Mesendoderm (in vitro differentiated cells): ENCODE measurements at regions not wholly inside any gene's neighbourhood (a gene's known extent, or its start where the extent isn't known, plus 50 kb on each side); places are given as distances from the start of the nearest gene placed in this dataset.
A peak's percentile ranks its signal among the peaks of the same experiment; 100 is the strongest.

ENCODE experiments used
- DNase-seq: peaks from one replicate; pipeline ENCODE4 v3.0.0; 2013
- H2AK5ac ChIP-seq: 2 replicates; pipeline ENCODE4 v1.6.1; 2013; ENCODE audit warnings: low read length, inconsistent platforms
- H2BK120ac ChIP-seq: 2 replicates; pipeline ENCODE4 v1.6.1; 2013; ENCODE audit warnings: low read depth, mild to moderate bottlenecking, low read length, moderate library complexity, mixed read lengths
- H2BK15ac ChIP-seq: replicated peaks from 2 replicates; pipeline ENCODE4 v1.6.1; 2013; ENCODE audit warnings: low read depth, mild to moderate bottlenecking, moderate library complexity
- H2BK5ac ChIP-seq: 2 replicates; pipeline ENCODE4 v1.6.1; 2013; ENCODE audit warnings: low read length, inconsistent platforms
- H3K18ac ChIP-seq: 2 replicates; pipeline ENCODE4 v1.6.1; 2013; ENCODE audit warnings: mild to moderate bottlenecking, low read length, mixed read lengths
- H3K23ac ChIP-seq: one replicate; pipeline ENCODE4 v1.6.1; 2013; ENCODE audit warnings: low read length
- H3K27ac ChIP-seq: 2 replicates; pipeline ENCODE4 v1.5.1; 2013; ENCODE audit warnings: low read depth, mild to moderate bottlenecking, inconsistent platforms, low read length, moderate library complexity
- H3K27me3 ChIP-seq: 2 replicates; pipeline ENCODE4 v1.6.1; 2013; ENCODE audit warnings: low read length, control low read depth, mild to moderate bottlenecking, inconsistent platforms; ENCODE audit not compliant: insufficient read depth, poor library complexity
- H3K36me3 ChIP-seq: 2 replicates; pipeline ENCODE4 v1.6.1; 2013; ENCODE audit warnings: low read length, inconsistent platforms; ENCODE audit not compliant: control insufficient read depth, insufficient read depth
- H3K4ac ChIP-seq: one replicate; pipeline ENCODE4 v1.6.1; 2013; ENCODE audit warnings: low read depth, mild to moderate bottlenecking, low read length, moderate library complexity
- H3K4me1 ChIP-seq: 2 replicates; pipeline ENCODE4 v1.6.1; 2013; ENCODE audit warnings: low read depth, low read length, inconsistent platforms; ENCODE audit not compliant: control insufficient read depth
- H3K4me2 ChIP-seq: 2 replicates; pipeline ENCODE4 v1.6.1; 2013; ENCODE audit warnings: low read length
- H3K4me3 ChIP-seq: 2 replicates; pipeline ENCODE4 v1.5.1; 2013; ENCODE audit warnings: mild to moderate bottlenecking, low read length
- H3K56ac ChIP-seq: one replicate; pipeline ENCODE4 v1.6.1; 2013; ENCODE audit warnings: low read length
- H3K79me1 ChIP-seq: 2 replicates; pipeline ENCODE4 v1.6.1; 2013; ENCODE audit warnings: low read length, inconsistent platforms
- H3K79me2 ChIP-seq: 2 replicates; pipeline ENCODE4 v1.6.1; 2013; ENCODE audit warnings: mild to moderate bottlenecking, low read length; ENCODE audit not compliant: control insufficient read depth, insufficient read depth
- H3K9ac ChIP-seq: 2 replicates; pipeline ENCODE4 v1.6.1; 2013; ENCODE audit warnings: low read length, inconsistent platforms
- H4K5ac ChIP-seq: one replicate; pipeline ENCODE4 v1.6.1; 2013; ENCODE audit warnings: low read length
- H4K8ac ChIP-seq: one replicate; pipeline ENCODE4 v1.6.1; 2013; ENCODE audit warnings: low read depth, mild to moderate bottlenecking, control low read depth, low read length, moderate library complexity
- WGBS: extraction: QIAGEN DNeasy Blood & Tissue Kit; methylation state at CpG from one replicate; pipeline ENCODE4 v1.1.7; 2013; ENCODE audit warnings: low lambda C conversion rate, missing lambda C conversion rate; ENCODE audit not compliant: insufficient coverage; ENCODE audit errors: extremely low coverage; 5-methylcytosine and 5-hydroxymethylcytosine counted together

DNA sequence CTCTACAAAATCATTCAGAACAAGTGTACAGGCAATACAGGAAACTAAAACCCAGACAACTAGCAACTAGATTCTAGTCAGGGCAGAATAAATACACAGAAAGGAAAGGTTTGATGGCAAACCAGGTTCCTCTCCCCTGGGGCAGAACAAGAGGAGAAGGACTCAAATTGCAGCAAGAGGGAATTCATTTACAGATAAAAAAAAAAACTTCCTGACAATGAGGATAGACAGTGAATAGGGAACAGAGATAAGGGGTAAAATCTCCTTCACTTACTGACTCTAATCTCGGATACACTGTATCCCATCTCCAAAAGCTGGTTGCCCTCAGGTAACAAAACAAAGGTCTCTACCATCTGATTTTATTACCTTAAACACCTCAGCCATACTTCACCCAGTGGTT is 244.0 kb downstream of the SEC61B start:
- no peak overlapping the region for H4K5ac ChIP-seq
- no peaks in the 10 kb centered on the region for H3K79me2 ChIP-seq
- no peak overlapping the region for H4K8ac ChIP-seq
- no peak overlapping the region for H3K4ac ChIP-seq
- no peaks in the 10 kb centered on the region for H3K36me3 ChIP-seq
- no peak overlapping the region for H2BK15ac ChIP-seq
- no peak overlapping the region for H2AK5ac ChIP-seq
- H3K18ac ChIP-seq: no peak overlapping the region
- H3K4me2 ChIP-seq: no peak overlapping the region
- H2BK5ac ChIP-seq: no peak overlapping the region
- no peak overlapping the region for H3K4me3 ChIP-seq
- no peak overlapping the region for H3K27ac ChIP-seq
- H2BK120ac ChIP-seq: no peak overlapping the region
- no peaks in the 10 kb centered on the region for H3K79me1 ChIP-seq
- no CpG with 5 or more reads among the region's 1 CpG for WGBS
- H3K27me3 ChIP-seq: no peaks in the 10 kb centered on the region
- no peak overlapping the region for H3K9ac ChIP-seq
- H3K4me1 ChIP-seq: peaks cover 4% of the 10 kb centered on the region
- no peak overlapping the region for H3K56ac ChIP-seq
- no peak overlapping the region for H3K23ac ChIP-seq
- peak; percentile 41 for DNase-seq

DNA sequence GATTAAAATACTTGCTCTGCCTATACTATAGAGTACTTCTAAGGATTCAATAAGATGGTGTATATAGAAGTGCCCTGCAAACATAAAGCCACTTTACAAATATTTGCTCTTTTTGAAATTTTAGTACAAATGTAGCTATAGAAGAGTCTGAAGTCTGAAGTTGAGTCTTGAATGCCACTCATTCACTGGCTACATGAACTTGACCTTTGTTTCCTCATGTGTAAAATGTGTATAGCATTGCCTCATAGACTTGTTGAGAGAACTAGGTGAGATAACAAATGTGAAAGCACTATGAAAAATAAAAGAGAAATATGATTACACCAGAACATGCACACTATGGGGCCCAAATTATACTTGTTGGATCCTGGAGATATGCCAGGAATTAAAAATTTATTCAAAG is 244.7 kb downstream of the SEC61B start:
- Histone ChIP-seq H2BK15ac (no peak overlapping the region), H3K79me2 (no peaks in the 10 kb centered on the region), H3K79me1 (no peaks in the 10 kb centered on the region), H3K18ac (no peak overlapping the region), H3K23ac (no peak overlapping the region), H2BK5ac (no peak overlapping the region), H4K8ac (no peak overlapping the region), H3K27me3 (no peaks in the 10 kb centered on the region), H2BK120ac (no peak overlapping the region), H3K4ac (no peak overlapping the region), H3K4me2 (no peak overlapping the region), H3K9ac (no peak overlapping the region), H3K36me3 (no peaks in the 10 kb centered on the region), H3K4me3 (no peak overlapping the region), H3K56ac (no peak overlapping the region), H3K4me1 (peaks cover 4% of the 10 kb centered on the region), H3K27ac (no peak overlapping the region), H2AK5ac (no peak overlapping the region), H4K5ac (no peak overlapping the region)
- no peak for DNase-seq

DNA sequence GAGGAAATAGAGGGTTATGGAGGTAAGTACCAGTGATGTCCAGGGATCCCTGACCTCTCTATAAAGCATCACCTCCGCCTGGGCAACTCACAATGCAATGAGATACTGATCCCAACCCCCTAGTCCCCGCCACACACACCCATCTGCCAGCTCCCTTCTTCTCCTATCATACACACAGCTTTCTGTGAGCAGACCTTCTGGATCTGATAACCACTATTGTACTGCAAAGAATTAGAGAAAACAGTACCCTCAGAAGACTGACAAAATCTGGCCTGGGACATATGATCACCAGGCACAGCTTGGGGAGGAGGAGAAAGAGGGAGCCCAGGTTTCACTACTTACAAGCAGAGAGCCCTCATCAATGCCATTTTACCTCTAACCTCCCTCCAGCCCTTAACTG is 249.0 kb downstream of the SEC61B start:
- H3K79me1 ChIP-seq: no peaks in the 10 kb centered on the region
- no peak overlapping the region for H3K4ac ChIP-seq
- H2BK15ac ChIP-seq: no peak overlapping the region
- no peaks in the 10 kb centered on the region for H3K79me2 ChIP-seq
- H4K8ac ChIP-seq: no peak overlapping the region
- H3K4me1 ChIP-seq: no peaks in the 10 kb centered on the region
- H3K4me2 ChIP-seq: no peak overlapping the region
- no peak overlapping the region for H3K9ac ChIP-seq
- H3K23ac ChIP-seq: no peak overlapping the region
- H3K27ac ChIP-seq: no peak overlapping the region
- H3K18ac ChIP-seq: no peak overlapping the region
- DNase-seq: no peak
- no peaks in the 10 kb centered on the region for H3K36me3 ChIP-seq
- no peak overlapping the region for H4K5ac ChIP-seq
- H2BK120ac ChIP-seq: no peak overlapping the region
- H3K27me3 ChIP-seq: no peaks in the 10 kb centered on the region
- no peak overlapping the region for H2AK5ac ChIP-seq
- no CpG with 5 or more reads among the region's 2 CpGs for WGBS
- H3K4me3 ChIP-seq: no peak overlapping the region
- H3K56ac ChIP-seq: no peak overlapping the region
- no peak overlapping the region for H2BK5ac ChIP-seq

DNA sequence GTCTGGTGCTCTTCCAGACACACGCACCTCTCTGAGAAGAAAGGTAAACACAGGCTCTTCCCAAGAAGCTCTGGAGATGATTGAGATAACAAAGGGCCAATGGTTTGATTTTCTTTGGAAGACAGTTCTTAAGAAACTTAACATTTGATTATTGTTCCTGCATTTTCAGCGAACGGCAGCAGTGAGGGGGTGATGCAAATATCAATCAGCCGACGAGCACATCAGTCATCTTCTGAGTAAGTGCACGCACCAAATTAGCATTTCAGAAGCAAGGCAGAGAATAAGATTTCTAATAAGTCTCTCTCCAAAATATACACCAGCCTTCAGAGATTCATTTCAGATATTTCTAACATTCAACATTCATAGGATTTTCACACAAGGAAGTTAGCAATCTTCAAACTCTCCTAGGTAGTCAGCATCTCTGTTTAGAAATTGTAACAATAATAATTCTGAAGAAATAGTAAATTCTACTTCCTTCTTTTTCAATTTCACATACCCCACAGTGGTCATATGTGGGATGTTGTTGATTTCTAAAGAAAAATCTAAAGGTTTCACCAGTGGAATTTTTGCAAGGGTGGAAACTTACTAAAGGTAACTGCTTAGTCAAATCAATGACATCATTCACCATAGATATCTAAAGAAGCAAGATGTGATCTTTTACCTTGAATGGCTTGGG is 250.3 kb downstream of the SEC61B start:
- no peak overlapping the region for H3K4me3 ChIP-seq
- H3K27ac ChIP-seq: no peak overlapping the region
- H2AK5ac ChIP-seq: no peak overlapping the region
- no peak overlapping the region for H3K9ac ChIP-seq
- H3K4me1 ChIP-seq: no peaks in the 10 kb centered on the region
- no peak overlapping the region for H4K8ac ChIP-seq
- H3K56ac ChIP-seq: no peak overlapping the region
- H2BK5ac ChIP-seq: no peak overlapping the region
- H3K23ac ChIP-seq: no peak overlapping the region
- H3K18ac ChIP-seq: no peak overlapping the region
- H3K4me2 ChIP-seq: no peak overlapping the region
- WGBS: no CpG with 5 or more reads among the region's 6 CpGs
- H3K36me3 ChIP-seq: no peaks in the 10 kb centered on the region
- no peaks in the 10 kb centered on the region for H3K79me2 ChIP-seq
- H3K27me3 ChIP-seq: no peaks in the 10 kb centered on the region
- DNase-seq: no peak
- no peak overlapping the region for H3K4ac ChIP-seq
- no peak overlapping the region for H2BK120ac ChIP-seq
- no peak overlapping the region for H2BK15ac ChIP-seq
- H3K79me1 ChIP-seq: no peaks in the 10 kb centered on the region
- H4K5ac ChIP-seq: no peak overlapping the region

DNA sequence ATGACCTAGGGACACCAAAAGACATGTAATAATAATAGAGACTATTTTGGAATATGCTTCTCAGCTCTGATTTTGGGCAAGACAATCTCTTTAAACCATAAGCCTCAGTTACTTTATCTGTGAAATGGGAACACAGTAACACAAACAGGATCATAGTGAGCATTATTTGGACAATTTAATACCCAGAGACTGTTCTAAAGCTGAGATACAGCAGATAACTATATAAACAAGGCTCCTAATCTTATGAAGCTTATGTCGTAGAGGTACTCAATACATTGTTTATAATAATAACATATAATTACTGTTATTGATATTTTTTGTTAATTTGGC is 250.8 kb downstream of the SEC61B start:
- no peaks in the 10 kb centered on the region for H3K79me1 ChIP-seq
- H2BK120ac ChIP-seq: no peak overlapping the region
- H2BK5ac ChIP-seq: no peak overlapping the region
- no peak overlapping the region for H4K8ac ChIP-seq
- H3K4me1 ChIP-seq: peaks cover 3% of the 10 kb centered on the region
- no peak overlapping the region for H3K4ac ChIP-seq
- no peak overlapping the region for H3K4me3 ChIP-seq
- no peak overlapping the region for H3K27ac ChIP-seq
- no peak overlapping the region for H3K23ac ChIP-seq
- H3K9ac ChIP-seq: no peak overlapping the region
- no peak overlapping the region for H2BK15ac ChIP-seq
- no CpG with 5 or more reads among the region's 1 CpG for WGBS
- no peak overlapping the region for H2AK5ac ChIP-seq
- H4K5ac ChIP-seq: no peak overlapping the region
- no peaks in the 10 kb centered on the region for H3K79me2 ChIP-seq
- H3K18ac ChIP-seq: no peak overlapping the region
- no peak overlapping the region for H3K4me2 ChIP-seq
- no peak for DNase-seq
- H3K56ac ChIP-seq: no peak overlapping the region
- H3K27me3 ChIP-seq: no peaks in the 10 kb centered on the region
- H3K36me3 ChIP-seq: no peaks in the 10 kb centered on the region

DNA sequence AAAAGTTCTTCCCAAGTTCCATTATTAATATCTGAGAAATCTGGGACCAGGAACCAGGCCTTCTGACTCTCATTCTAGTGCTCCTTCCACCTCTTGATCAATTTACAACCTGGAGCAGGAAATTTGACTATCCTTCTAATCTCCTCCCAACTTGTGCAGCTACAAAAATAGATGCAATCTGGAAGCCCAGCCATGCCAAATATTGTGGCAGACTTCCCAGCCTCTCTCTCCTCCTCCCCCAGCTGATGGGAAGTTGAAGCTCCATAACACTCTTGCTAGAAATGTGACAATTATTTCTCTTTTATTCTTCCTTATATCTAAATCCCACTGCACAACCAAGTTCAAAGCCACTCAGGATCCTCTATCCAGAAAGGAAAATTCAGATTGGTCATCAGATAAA is 252.1 kb downstream of the SEC61B start:
- Histone ChIP-seq H4K8ac (no peak overlapping the region), H4K5ac (no peak overlapping the region), H3K79me2 (no peaks in the 10 kb centered on the region), H3K4me1 (peaks cover 3% of the 10 kb centered on the region), H3K36me3 (no peaks in the 10 kb centered on the region), H3K18ac (no peak overlapping the region), H3K9ac (no peak overlapping the region), H3K27ac (no peak overlapping the region), H3K4me2 (no peak overlapping the region), H2BK120ac (no peak overlapping the region), H3K23ac (no peak overlapping the region), H2BK15ac (no peak overlapping the region), H2AK5ac (no peak overlapping the region), H3K79me1 (no peaks in the 10 kb centered on the region), H3K4ac (no peak overlapping the region), H3K56ac (no peak overlapping the region), H2BK5ac (no peak overlapping the region), H3K27me3 (no peaks in the 10 kb centered on the region), H3K4me3 (no peak overlapping the region)
- no peak for DNase-seq
